OCI-M1 (cell line): ENCODE measurements at regions not wholly inside any gene's neighbourhood (a gene's known extent, or its start where the extent isn't known, plus 50 kb on each side); places are given as distances from the start of the nearest gene placed in this dataset.

Source experiments
- DNase-seq: peaks from one replicate; lab custom pipeline; 2025; lab: John Stamatoyannopoulos, UW

- DNase-seq = no peak
Observed at GRCh38 chr12:111310076-111310870, 58.6 kb downstream of the PHETA1 start.

GRCh38 chr12:111309584-111309983 is 59.3 kb downstream of the PHETA1 start:
- DNase-seq = no peak

GRCh38 chr12:111308473-111308872 is 60.4 kb downstream of the PHETA1 start:
- DNase-seq = no peak

GRCh38 chr12:111304642-111305071 is 64.2 kb downstream of the PHETA1 start:
- DNase-seq = peak; percentile 78

GRCh38 chr12:111303531-111303930 is 65.4 kb downstream of the PHETA1 start:
- DNase-seq = no peak

- peak; percentile 58 for DNase-seq
Observed at GRCh38 chr12:111298582-111299436, 70.1 kb downstream of the PHETA1 start.

- no peak for DNase-seq
Observed at GRCh38 chr12:111297703-111298426, 71.0 kb downstream of the PHETA1 start.

- no peak for DNase-seq
Observed at GRCh38 chr12:111296906-111297463, 71.9 kb downstream of the PHETA1 start.

- no peak for DNase-seq
Observed at GRCh38 chr12:111295176-111295575, 73.7 kb downstream of the PHETA1 start.

GRCh38 chr12:111293266-111294009 is 75.5 kb downstream of the PHETA1 start:
- no peak for DNase-seq

- no peak for DNase-seq
Observed at GRCh38 chr12:111291357-111291756, 77.5 kb downstream of the PHETA1 start.

- no peak for DNase-seq
Observed at GRCh38 chr12:111288771-111289170, 80.1 kb downstream of the PHETA1 start.

GRCh38 chr12:111287125-111287900 is 81.6 kb downstream of the PHETA1 start:
- DNase-seq = no peak

- no peak for DNase-seq
Observed at GRCh38 chr12:111285200-111285599, 83.7 kb downstream of the PHETA1 start.

- no peak for DNase-seq
Observed at GRCh38 chr12:111284709-111285108, 84.2 kb downstream of the PHETA1 start.

- no peak for DNase-seq
Observed at GRCh38 chr12:111283966-111284365, 84.9 kb downstream of the PHETA1 start.

GRCh38 chr12:111283521-111283920 is 85.4 kb downstream of the PHETA1 start:
- no peak for DNase-seq

GRCh38 chr12:111277570-111277969 is 91.3 kb downstream of the PHETA1 start:
- no peak for DNase-seq

- DNase-seq = no peak
Observed at GRCh38 chr12:111276146-111276545, 92.7 kb downstream of the PHETA1 start.

- DNase-seq = no peak
Observed at GRCh38 chr12:111275308-111275707, 93.6 kb downstream of the PHETA1 start.

GRCh38 chr12:111274777-111275176 is 94.1 kb downstream of the PHETA1 start:
- DNase-seq = peak; percentile 10
